HUDEP-2 (cell line): ENCODE measurements at regions not wholly inside any gene's neighbourhood (a gene's known extent, or its start where the extent isn't known, plus 50 kb on each side); places are given as distances from the start of the nearest gene placed in this dataset.
"Not testable (repeated sequence)": the region's sequence is repeated elsewhere in the genome, so short reads cannot be mapped to it uniquely, and the experiment has no call there.

Source experiments
- DNase-seq, 76 experiments: peaks; one replicate each; lab custom pipeline; 2025; ENCODE audit not compliant: unreplicated experiment in 76 of 76; lab: John Stamatoyannopoulos, UW

DNA sequence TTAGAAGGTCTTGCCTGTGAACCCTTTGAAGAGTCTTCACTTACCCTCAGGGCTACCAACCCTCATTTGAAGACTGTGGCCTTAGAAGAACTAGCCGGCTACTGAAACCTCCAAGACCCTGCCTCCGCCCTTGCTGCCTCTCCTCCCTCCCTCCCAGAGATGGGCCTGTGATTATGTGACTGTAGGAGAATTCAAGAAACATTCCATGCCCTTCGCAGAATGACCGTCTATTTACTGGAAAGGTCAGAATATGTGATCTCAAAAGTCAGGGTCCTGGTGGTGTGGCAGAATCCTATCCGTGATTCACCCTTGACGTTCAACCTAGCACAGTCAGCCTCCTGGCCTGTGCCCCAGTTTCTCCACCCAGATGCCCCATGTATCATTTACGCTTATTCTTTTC is 109.6 kb downstream of the CTNND1 start:
- no peak for DNase-seq

DNA sequence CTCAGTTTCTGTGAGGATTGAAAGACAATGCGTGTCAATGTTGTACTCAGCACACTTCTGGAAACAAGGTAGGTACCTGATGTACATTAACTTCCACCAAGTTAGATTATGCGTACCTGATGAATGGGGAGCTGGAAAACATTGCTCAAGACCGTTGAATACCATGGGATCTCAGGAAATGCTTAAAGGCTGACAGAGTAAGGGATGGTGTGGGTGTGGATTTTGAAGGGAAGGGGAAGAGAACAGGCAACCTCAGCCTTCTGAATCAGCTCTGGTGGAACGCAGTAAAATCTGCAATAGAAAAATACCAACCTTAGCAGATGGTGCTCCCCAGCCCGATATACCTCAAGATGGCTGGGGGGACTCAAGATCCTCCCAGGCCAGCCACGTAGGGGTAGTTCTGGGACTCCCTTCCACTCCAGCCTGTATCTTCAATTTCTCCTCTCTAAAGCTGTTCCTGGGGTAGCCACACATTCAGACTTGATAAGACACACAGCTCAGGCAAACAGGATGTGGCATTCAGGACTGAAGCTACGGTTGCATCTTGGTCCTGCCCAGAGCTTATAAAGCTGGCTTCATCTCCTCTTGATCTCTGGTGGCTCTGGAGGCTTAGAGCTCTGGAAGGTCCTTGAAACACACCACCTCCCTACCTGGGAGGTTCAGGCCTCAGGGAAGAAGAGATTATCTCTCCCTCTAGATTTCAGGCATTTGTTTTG is 111.8 kb downstream of the CTNND1 start:
- no peak for DNase-seq

DNA sequence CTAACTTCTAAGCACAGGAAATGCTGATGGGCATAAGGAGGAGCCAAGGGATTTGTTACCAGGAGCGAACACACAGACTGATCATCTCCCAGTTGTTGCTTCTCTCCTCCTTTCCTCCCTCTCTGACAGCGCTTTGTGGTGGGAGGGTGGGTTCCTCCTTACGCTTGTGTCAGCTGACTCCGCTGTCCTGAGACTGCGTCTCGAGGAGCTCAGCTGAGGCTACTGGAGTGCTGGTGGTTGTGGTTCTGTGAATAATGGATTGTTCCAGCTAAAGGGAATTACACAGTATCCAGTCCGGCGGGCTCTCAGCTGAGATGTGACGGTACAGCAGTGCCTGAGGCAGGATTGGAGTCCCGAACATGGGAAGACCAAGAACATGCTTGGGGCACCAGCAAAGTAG is 113.4 kb downstream of the CTNND1 start:
- no peak for DNase-seq

GRCh38 chr11:57881647-57882046 is 120.0 kb downstream of the CTNND1 start:
- no peak for DNase-seq

DNA sequence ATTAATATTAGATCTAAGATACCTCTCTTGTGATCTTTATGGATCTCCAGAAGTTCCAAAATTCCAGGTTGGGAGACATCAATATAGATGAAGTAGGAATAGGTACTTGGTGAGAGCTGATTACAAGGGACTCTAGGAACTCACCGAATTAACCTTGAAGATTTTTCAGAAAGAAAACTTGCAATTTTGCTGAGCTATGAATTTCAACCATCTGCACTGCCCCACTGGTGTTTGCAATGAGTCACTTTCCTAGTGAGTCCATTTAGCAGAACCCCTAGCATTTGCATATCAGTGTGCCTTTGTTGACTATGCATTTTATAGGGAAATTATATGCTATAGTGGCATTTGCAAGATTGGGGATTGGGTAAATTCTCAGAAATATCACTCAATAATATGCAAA is 122.0 kb downstream of the CTNND1 start:
- DNase-seq: no peak

GRCh38 chr11:57885298-57886050 is 123.9 kb downstream of the CTNND1 start:
- DNase-seq: peak in 3 of 76 experiments; percentile 1 to 14 (median 6)

GRCh38 chr11:57888386-57888785 is 126.8 kb downstream of the CTNND1 start:
- DNase-seq: no peak

DNA sequence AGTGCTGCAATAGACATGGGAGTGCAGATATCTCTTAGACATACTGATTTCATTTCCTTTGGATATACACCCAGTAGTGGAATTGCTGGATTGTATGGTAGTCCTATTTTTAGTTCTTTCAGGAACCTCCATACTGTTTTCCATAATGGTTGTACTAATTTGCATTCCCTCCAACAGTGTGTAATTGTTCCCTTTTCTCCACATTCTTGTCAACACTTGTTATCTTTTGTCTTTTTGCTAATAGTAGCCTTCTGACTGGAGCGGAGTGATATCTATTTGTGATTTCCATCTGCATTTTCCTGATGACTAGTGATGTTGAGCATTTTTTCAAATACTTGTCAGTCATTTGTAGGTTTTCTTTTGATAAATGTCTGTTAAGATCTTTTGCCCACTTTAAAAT is 128.9 kb downstream of the CTNND1 start:
- DNase-seq: no peak

- DNase-seq: not testable (repeated sequence)
Measured at GRCh38 chr11:57893200-57893599, 130.5 kb upstream of the OR9Q1 start.

GRCh38 chr11:57896361-57897145 is 127.1 kb upstream of the OR9Q1 start:
- no peak for DNase-seq

DNA sequence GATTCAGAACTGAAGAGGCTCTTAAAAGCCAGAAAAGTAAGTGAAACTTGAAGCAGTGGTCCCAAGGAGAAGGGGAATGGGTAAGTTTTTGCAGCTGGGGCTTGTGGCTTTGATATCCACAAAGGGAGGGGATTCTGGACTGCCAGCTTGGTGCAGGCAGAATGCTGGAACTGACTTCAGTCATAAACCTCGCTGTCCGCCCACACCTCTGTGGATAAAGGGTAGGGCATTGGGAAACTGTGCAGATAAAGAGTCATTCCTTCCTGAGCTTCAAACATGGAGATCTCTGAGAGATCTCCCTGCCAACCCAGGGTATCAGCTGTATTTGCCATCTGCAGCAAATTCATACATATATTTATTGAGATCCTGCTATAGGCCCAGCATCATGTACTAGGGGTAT is 124.3 kb upstream of the OR9Q1 start:
- no peak for DNase-seq

GRCh38 chr11:57900320-57900719 is 123.4 kb upstream of the OR9Q1 start:
- no peak for DNase-seq

GRCh38 chr11:57901278-57901677 is 122.4 kb upstream of the OR9Q1 start:
- DNase-seq: peak in 15 of 76 experiments; percentile 3 to 58 (median 17)

DNA sequence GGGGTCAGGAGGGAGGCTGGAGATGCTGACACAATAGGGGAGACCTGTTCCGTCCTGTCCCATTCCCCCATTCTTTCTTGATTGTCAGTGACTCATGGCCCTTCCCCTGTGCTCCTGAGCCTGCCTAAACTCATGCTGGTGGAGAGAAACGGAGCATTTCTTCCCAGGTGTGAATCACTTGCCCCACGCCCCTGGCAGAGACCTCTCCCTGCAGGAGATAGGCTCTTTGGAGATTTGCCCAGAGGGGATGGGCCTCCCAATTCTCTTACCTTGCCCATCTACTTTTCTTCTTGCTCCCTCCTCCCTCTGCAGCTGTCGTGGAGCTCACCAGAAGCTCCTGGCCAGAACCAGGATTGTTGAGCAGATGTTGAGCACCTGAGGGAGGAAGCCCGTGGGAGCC is 121.9 kb upstream of the OR9Q1 start:
- DNase-seq: no peak

DNA sequence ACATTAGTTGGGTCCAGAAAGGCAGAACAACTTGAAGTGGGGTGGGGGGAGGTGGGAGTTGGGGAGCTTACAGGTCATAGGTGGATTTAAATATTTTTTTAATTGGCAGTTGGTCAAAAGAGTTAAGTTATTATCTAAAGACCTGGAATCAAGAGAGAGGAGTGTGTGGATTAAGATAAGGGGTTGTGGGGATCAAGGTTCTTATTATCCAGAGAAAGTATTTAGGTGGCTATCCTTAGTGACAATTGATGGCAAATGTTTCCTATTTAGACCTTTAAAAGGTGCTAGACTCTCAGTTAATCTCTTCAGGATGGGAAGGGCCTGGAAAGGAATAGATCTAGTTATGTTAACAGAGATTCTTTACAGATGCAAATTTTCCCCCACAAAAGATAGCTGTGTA is 120.7 kb upstream of the OR9Q1 start:
- DNase-seq: no peak

DNA sequence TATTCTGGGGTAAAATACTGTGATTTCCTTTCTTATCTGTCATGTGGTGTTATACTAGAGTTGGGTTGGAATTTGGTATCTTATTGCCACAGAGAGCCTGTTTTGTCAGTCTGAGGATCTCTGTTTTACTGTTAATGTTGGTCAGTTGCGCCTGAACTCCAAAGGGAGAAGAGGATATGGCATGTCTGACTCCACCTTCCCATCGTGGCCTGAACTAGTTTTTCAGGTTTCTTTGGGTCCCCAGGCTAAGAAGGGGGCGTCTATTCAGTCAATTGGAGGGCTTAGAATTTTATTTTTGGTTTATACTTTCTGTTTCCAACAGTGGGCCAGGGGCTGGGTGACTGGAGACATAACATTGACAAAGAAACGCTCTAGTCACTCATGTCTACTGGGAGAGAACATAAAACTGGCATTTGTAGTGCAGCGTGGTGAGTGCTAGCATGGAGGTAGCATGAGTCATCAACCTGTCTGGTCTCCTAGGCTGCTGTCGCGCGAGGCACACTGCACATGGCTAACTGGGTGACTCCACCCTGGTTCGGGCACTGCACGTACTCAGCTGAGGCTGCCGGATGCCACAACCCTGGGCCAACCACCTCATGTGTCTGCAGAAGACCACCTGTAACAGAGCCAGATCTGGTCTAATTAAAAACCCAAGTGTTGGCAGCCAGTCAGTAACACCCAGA is 120.1 kb upstream of the OR9Q1 start:
- peak in 22 of 76 experiments; percentile 4 to 48 (median 32) for DNase-seq

- no peak for DNase-seq
Measured at GRCh38 chr11:57904376-57904775, 119.3 kb upstream of the OR9Q1 start.

- DNase-seq: peak in 10 of 76 experiments; percentile 1 to 37 (median 20)
Measured at GRCh38 chr11:57905439-57905838, 118.2 kb upstream of the OR9Q1 start.

GRCh38 chr11:57908399-57908798 is 115.3 kb upstream of the OR9Q1 start:
- DNase-seq: not testable (repeated sequence)

GRCh38 chr11:57911522-57911921 is 112.2 kb upstream of the OR9Q1 start:
- not testable (repeated sequence) for DNase-seq
